ENCODE measurements at regions not wholly inside any gene's neighbourhood (a gene's known extent, or its start where the extent isn't known, plus 50 kb on each side); places are given as distances from the start of the nearest gene placed in this dataset.

DNA sequence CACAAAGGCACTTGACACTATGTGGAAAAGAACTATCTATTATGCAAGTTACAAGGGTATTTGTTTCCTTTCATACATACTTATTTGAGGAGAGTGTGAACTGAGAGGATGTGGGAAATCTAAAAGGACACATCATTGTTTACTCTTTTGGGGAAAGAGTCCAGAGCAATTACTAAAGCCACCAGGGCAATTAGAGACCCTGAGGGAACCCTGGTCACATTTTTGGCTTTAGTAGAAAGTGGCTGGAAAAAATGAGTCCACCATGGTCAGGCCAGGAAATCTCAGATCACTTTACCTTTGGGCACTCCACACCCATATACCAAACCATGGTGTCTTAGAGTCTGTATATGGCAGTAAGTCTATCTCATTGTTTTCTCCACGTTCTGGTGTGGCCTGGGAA is 243.3 kb downstream of the HLX start:
- Histone ChIP-seq H3K27ac (ENCODE audit: low read depth in 1 of 2, low read length in 2 of 2) (no peak overlapping the region), H3K27me3 (ENCODE audit: control insufficient read depth in 2 of 2, insufficient read depth in 2 of 2, low read length in 2 of 2) (no peaks in the 10 kb centered on the region), H3K4me3 (replicated peaks in 1 of 3; ENCODE audit: low read depth in 2 of 3, low read length in 3 of 3) (no peak overlapping the region), H3K79me2 (ENCODE audit: insufficient read depth, low read length) (no peaks in the 10 kb centered on the region), H3K9ac (ENCODE audit: insufficient read depth, low read length, poor library complexity, severe bottlenecking) (no peak overlapping the region), H3K9me3 (replicated peaks in 1 of 2; ENCODE audit: control insufficient read depth in 1 of 2, insufficient read depth in 1 of 2, low read length in 2 of 2) (peaks cover 9 to 15% of the 10 kb centered on the region in 2 donors), H3K36me3 (replicated peaks in 1 of 2; ENCODE audit: control insufficient read depth in 1 of 2, insufficient read depth in 2 of 2, low read length in 2 of 2) (no peaks in the 10 kb centered on the region), H3K4me2 (replicated peaks; ENCODE audit: extremely low read depth, low read length, poor library complexity, severe bottlenecking) (no peak overlapping the region), H4K20me1 (ENCODE audit: insufficient read depth, low read length) (no peaks in the 10 kb centered on the region), H3K4me1 (ENCODE audit: control insufficient read depth in 1 of 2, insufficient read depth in 2 of 2, low read length in 2 of 2) (peaks cover 0 to 5% of the 10 kb centered on the region in 2 donors), H2AFZ (ENCODE audit: insufficient read depth, low read depth, low read length, poor library complexity, severe bottlenecking) (no peak overlapping the region)
- peaks cover 0 to 4% (median 3%) of the 10 kb centered on the region in 3 donors for H3K27me3 Mint-ChIP-seq (ENCODE audit: low read depth in 3 of 3)
- no peak overlapping the region for H3K4me3 Mint-ChIP-seq
- intact Hi-C loops (cut with micrococcal nuclease) = no loop called here
- DNase-seq = no peak
- H3K4me1 Mint-ChIP-seq = peaks cover 3% of the 10 kb centered on the region
- H3K9me3 Mint-ChIP-seq = peaks cover 8 to 17% (median 12%) of the 10 kb centered on the region in 7 donors
- TF ChIP-seq, protein P1, sequence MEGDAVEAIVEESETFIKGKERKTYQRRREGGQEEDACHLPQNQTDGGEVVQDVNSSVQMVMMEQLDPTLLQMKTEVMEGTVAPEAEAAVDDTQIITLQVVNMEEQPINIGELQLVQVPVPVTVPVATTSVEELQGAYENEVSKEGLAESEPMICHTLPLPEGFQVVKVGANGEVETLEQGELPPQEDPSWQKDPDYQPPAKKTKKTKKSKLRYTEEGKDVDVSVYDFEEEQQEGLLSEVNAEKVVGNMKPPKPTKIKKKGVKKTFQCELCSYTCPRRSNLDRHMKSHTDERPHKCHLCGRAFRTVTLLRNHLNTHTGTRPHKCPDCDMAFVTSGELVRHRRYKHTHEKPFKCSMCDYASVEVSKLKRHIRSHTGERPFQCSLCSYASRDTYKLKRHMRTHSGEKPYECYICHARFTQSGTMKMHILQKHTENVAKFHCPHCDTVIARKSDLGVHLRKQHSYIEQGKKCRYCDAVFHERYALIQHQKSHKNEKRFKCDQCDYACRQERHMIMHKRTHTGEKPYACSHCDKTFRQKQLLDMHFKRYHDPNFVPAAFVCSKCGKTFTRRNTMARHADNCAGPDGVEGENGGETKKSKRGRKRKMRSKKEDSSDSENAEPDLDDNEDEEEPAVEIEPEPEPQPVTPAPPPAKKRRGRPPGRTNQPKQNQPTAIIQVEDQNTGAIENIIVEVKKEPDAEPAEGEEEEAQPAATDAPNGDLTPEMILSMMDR (IDR thresholded peaks at IDR 0.05) = no peak
- H3K27ac Mint-ChIP-seq = no peak overlapping the region
- H3K36me3 Mint-ChIP-seq = peaks cover 3 to 5% of the 10 kb centered on the region in 2 donors
- WGBS (ENCODE audit: insufficient coverage) = 100% methylated on average over 1 of the region's 1 CpG

DNA sequence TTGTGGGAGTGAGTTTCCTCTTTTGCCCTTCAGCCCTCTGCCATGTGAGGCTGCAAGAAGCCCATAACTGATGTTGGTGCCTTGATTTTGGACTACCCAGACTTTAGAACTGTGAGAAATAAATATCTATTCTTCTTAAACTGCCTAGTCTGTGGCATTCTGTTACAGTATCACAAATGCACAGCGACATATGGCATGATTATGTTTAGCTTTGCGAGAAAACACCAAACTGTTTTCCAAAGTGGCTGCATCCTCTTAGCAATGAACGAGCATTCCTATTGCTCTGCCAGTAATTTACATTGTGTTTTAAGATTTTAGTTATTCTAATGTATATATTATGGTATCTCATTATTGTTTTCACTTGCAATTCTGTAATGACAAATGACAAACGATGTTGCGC is 246.7 kb downstream of the HLX start:
- intact Hi-C loops (cut with micrococcal nuclease) = no loop called here
- no peak overlapping the region for H3K27ac Mint-ChIP-seq
- Histone ChIP-seq H3K4me3 (replicated peaks in 1 of 3; ENCODE audit: low read depth in 2 of 3, low read length in 3 of 3) (no peak overlapping the region), H3K27me3 (ENCODE audit: control insufficient read depth in 2 of 2, insufficient read depth in 2 of 2, low read length in 2 of 2) (no peaks in the 10 kb centered on the region), H2AFZ (ENCODE audit: insufficient read depth, low read depth, low read length, poor library complexity, severe bottlenecking) (no peak overlapping the region), H4K20me1 (ENCODE audit: insufficient read depth, low read length) (no peaks in the 10 kb centered on the region), H3K4me2 (replicated peaks; ENCODE audit: extremely low read depth, low read length, poor library complexity, severe bottlenecking) (no peak overlapping the region), H3K9ac (ENCODE audit: insufficient read depth, low read length, poor library complexity, severe bottlenecking) (no peak overlapping the region), H3K4me1 (ENCODE audit: control insufficient read depth in 1 of 2, insufficient read depth in 2 of 2, low read length in 2 of 2) (no peaks in the 10 kb centered on the region), H3K27ac (ENCODE audit: low read depth in 1 of 2, low read length in 2 of 2) (no peak overlapping the region), H3K36me3 (replicated peaks in 1 of 2; ENCODE audit: control insufficient read depth in 1 of 2, insufficient read depth in 2 of 2, low read length in 2 of 2) (no peaks in the 10 kb centered on the region), H3K9me3 (replicated peaks in 1 of 2; ENCODE audit: control insufficient read depth in 1 of 2, insufficient read depth in 1 of 2, low read length in 2 of 2) (peaks cover 3 to 5% of the 10 kb centered on the region in 2 donors), H3K79me2 (ENCODE audit: insufficient read depth, low read length) (no peaks in the 10 kb centered on the region)
- no peak overlapping the region for H3K4me3 Mint-ChIP-seq
- H3K9me3 Mint-ChIP-seq = peaks cover 10 to 16% (median 14%) of the 10 kb centered on the region in 7 donors
- 100% methylated on average over 2 of the region's 5 CpGs for WGBS (ENCODE audit: insufficient coverage)
- DNase-seq = no peak
- H3K36me3 Mint-ChIP-seq = peaks cover 0 to 2% of the 10 kb centered on the region in 2 donors
- peaks cover 0 to 1% (median 0%) of the 10 kb centered on the region in 3 donors for H3K27me3 Mint-ChIP-seq (ENCODE audit: low read depth in 3 of 3)
- TF ChIP-seq, protein P1 (IDR thresholded peaks at IDR 0.05) = no peak
- H3K4me1 Mint-ChIP-seq = no peaks in the 10 kb centered on the region

Measured in CD14-positive monocyte (primary cell).